ENCODE measurements at regions not wholly inside any gene's neighbourhood (a gene's known extent, or its start where the extent isn't known, plus 50 kb on each side); places are given as distances from the start of the nearest gene placed in this dataset.

- Mint-ChIP-seq H3K4me3 (no peak overlapping the region), H3K9me3 (peaks cover 2% of the 10 kb centered on the region), H3K27me3 (no peaks in the 10 kb centered on the region), H3K27ac (no peak overlapping the region), H3K4me1 (no peaks in the 10 kb centered on the region), H3K36me3 (ENCODE audit: low read depth) (no peaks in the 10 kb centered on the region)
- ATAC-seq (ENCODE audit: low read depth) (no peak), DNase-seq (no peak)
- ChIA-PET POLR2A (no interaction called here), CTCF (no interaction called here)
- TF ChIP-seq CTCF (IDR thresholded peaks at IDR 0.05) = no peak
- intact Hi-C loops (cut with micrococcal nuclease) = no loop called here
Measured at GRCh38 chr3:110478377-110479054, 593.1 kb upstream of the NECTIN3 start.

DNA sequence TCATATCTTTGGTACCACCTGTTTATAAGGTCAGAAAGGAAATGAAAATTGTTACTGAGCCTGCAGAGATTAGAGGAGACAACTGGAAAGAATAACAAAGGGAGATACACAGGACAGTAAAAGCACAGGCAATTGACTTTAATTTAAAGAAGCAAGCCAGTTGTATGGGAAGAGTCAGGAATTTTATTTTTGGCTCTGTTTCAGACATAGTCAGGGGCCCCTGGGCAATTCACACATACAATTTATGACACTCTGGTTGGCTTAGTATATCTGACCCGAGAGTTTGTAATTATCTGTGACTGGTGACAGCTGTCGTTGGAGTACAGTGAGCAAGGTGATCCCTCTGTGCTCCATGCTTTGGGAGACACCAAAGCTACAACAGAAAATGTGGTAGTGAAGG is 591.9 kb upstream of the NECTIN3 start:
- H3K36me3 Mint-ChIP-seq (ENCODE audit: low read depth) = no peaks in the 10 kb centered on the region
- TF ChIP-seq CTCF (IDR thresholded peaks at IDR 0.05) = no peak
- H3K9me3 Mint-ChIP-seq = peaks cover 4% of the 10 kb centered on the region
- no peak for ATAC-seq (ENCODE audit: low read depth)
- intact Hi-C loops (cut with micrococcal nuclease) = no loop called here
- ChIA-PET POLR2A (no interaction called here), CTCF (no interaction called here)
- H3K4me3 Mint-ChIP-seq = no peak overlapping the region
- no peak for DNase-seq
- H3K27ac Mint-ChIP-seq = no peak overlapping the region
- no peaks in the 10 kb centered on the region for H3K27me3 Mint-ChIP-seq
- no peaks in the 10 kb centered on the region for H3K4me1 Mint-ChIP-seq

- CTCF ChIA-PET = no interaction called here
- peaks cover 24% of the 10 kb centered on the region for H3K9me3 Mint-ChIP-seq
Measured at GRCh38 chr3:110485389-110485788, 586.2 kb upstream of the NECTIN3 start.

DNA sequence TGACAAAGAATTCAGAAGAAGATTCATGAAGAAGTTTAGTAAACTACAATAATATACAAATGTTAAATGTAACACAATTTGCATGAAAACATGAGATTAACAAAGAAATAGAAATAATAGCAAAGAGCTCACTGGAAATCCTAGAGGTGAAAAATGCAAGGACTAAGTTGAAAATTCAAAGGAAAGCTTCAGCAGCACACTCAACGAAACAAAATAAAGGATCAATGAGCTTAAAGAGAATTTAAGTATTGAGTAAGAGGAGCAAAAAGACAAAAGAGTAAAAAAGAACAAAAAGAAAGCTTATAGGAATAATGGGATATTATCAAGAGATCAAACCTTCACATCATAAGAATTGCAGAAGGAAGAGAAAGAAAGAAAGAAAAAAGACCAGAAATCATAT is 583.8 kb upstream of the NECTIN3 start:
- ATAC-seq (ENCODE audit: low read depth) = no peak

More at GRCh38 chr3:110485389-110485788, 586.2 kb upstream of the NECTIN3 start:
- Mint-ChIP-seq H3K4me1 (no peaks in the 10 kb centered on the region), H3K4me3 (no peak overlapping the region), H3K27me3 (no peaks in the 10 kb centered on the region), H3K27ac (no peak overlapping the region), H3K36me3 (ENCODE audit: low read depth) (no peaks in the 10 kb centered on the region)
- intact Hi-C loops (cut with micrococcal nuclease) = no loop called here
- TF ChIP-seq CTCF (IDR thresholded peaks at IDR 0.05) = no peak
- POLR2A ChIA-PET = no interaction called here
- DNase-seq = no peak
- no peak for ATAC-seq (ENCODE audit: low read depth)

DNA sequence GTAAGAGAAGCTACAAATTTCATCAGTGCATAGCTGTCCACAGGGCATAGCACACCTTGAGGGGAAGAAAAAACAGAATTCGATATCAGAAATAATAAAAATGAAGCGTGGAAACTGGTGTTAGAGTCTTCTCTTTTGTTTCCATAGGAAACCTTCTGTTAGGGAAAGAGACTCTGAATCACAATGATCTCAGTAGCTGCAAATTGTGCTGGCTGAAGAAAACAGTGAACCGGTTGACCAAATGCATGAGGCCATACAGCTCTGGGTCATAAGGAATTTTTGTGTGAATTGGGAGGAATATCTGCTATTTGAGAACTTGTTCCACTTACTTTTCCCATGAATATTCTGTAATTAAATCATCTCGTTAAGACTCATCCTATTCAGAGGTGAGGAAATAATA is 580.2 kb upstream of the NECTIN3 start:
- no peak for TF ChIP-seq CTCF (IDR thresholded peaks at IDR 0.05)
- ChIA-PET CTCF (no interaction called here), POLR2A (no interaction called here)
- DNase-seq (no peak), ATAC-seq (ENCODE audit: low read depth) (no peak)
- no peak overlapping the region for H3K4me3 Mint-ChIP-seq
- no peaks in the 10 kb centered on the region for H3K27me3 Mint-ChIP-seq
- no peaks in the 10 kb centered on the region for H3K36me3 Mint-ChIP-seq (ENCODE audit: low read depth)
- intact Hi-C loops (cut with micrococcal nuclease) = no loop called here
- no peak overlapping the region for H3K27ac Mint-ChIP-seq
- H3K4me1 Mint-ChIP-seq = no peaks in the 10 kb centered on the region
- peaks cover 12% of the 10 kb centered on the region for H3K9me3 Mint-ChIP-seq

More for the DNA sequence above, 583.8 kb upstream of the NECTIN3 start:
- TF ChIP-seq CTCF (IDR thresholded peaks at IDR 0.05) = no peak
- H3K27ac Mint-ChIP-seq = no peak overlapping the region
- POLR2A ChIA-PET = no interaction called here
- intact Hi-C loops (cut with micrococcal nuclease) = no loop called here
- no peaks in the 10 kb centered on the region for H3K27me3 Mint-ChIP-seq
- H3K4me1 Mint-ChIP-seq = no peaks in the 10 kb centered on the region
- CTCF ChIA-PET = no interaction called here
- no peaks in the 10 kb centered on the region for H3K36me3 Mint-ChIP-seq (ENCODE audit: low read depth)
- no peak overlapping the region for H3K4me3 Mint-ChIP-seq
- no peak for DNase-seq
- peaks cover 22% of the 10 kb centered on the region for H3K9me3 Mint-ChIP-seq

All from activated B cell treated with CpG ODN at 0.5 μM for 24 hours (primary cell).